Smooth muscle cell (in vitro differentiated cells): ENCODE measurements at regions not wholly inside any gene's neighbourhood (a gene's known extent, or its start where the extent isn't known, plus 50 kb on each side); places are given as distances from the start of the nearest gene placed in this dataset.

Source experiments
- DNase-seq: peaks from one replicate; lab custom pipeline; 2025; ENCODE audit not compliant: unreplicated experiment; lab: John Stamatoyannopoulos, UW
- H2AFZ ChIP-seq: fragments of 200-600 bp; sonication (generic); 2 replicates; pipeline ENCODE4 v1.6.0; 2016; ENCODE audit warnings: antibody characterized with exemption, low read depth, mild to moderate bottlenecking
- H3F3A ChIP-seq: fragments of 200-600 bp; sonication (generic); 2 replicates; pipeline ENCODE4 v1.6.0; 2017; ENCODE audit warnings: antibody characterized with exemption, low read depth
- H3K27ac ChIP-seq: fragments of 200-600 bp; sonication (generic); 2 replicates; pipeline ENCODE4 v1.5.1; 2016; ENCODE audit warnings: low read depth, mild to moderate bottlenecking
- H3K27me3 ChIP-seq: fragments of 200-600 bp; sonication (generic); 2 replicates; pipeline ENCODE4 v1.6.1; 2016; ENCODE audit warnings: low read depth, mild to moderate bottlenecking
- H3K36me3 ChIP-seq: fragments of 200-600 bp; sonication (generic); 2 replicates; pipeline ENCODE4 v1.5.1; 2016; ENCODE audit warnings: low read depth
- H3K4me1 ChIP-seq: fragments of 200-600 bp; sonication (generic); 2 replicates; pipeline ENCODE4 v1.5.1; 2016; ENCODE audit warnings: low read depth
- H3K4me2 ChIP-seq: fragments of 200-600 bp; sonication (generic); 2 replicates; pipeline ENCODE4 v1.6.0; 2016; ENCODE audit warnings: mild to moderate bottlenecking
- H3K4me3 ChIP-seq: fragments of 200-600 bp; sonication (generic); 2 replicates; pipeline ENCODE4 v1.5.1; 2016; ENCODE audit warnings: mild to moderate bottlenecking
- H3K79me2 ChIP-seq: fragments of 200-600 bp; sonication (generic); 2 replicates; pipeline ENCODE4 v1.6.0; 2016; ENCODE audit warnings: low read depth, mild to moderate bottlenecking
- H3K9ac ChIP-seq: fragments of 200-600 bp; sonication (generic); 2 replicates; pipeline ENCODE4 v1.6.0; 2016; ENCODE audit warnings: low read depth
- H3K9me3 ChIP-seq: fragments of 200-600 bp; sonication (generic); replicated peaks from 2 replicates; pipeline ENCODE4 v1.5.1; 2016; ENCODE audit warnings: low read depth
- H4K20me1 ChIP-seq: fragments of 200-600 bp; sonication (generic); 2 replicates; pipeline ENCODE4 v1.6.0; 2016; ENCODE audit warnings: low read depth
- CTCF ChIP-seq: fragments of 200-600 bp; sonication (generic); IDR thresholded peaks from 2 replicates; pipeline ENCODE4 v1.5.1; 2017; ENCODE audit warnings: borderline replicate concordance, mild to moderate bottlenecking, antibody characterized with exemption; ENCODE audit not compliant: insufficient read depth, poor library complexity, severe bottlenecking
- WGBS: methylation state at CpG from one replicate; pipeline ENCODE4 v1.1.7; 2016; ENCODE audit warnings: low lambda C conversion rate; 5-methylcytosine and 5-hydroxymethylcytosine counted together

GRCh38 chr5:96146675-96147074 lies 185.0 kb upstream of the ELL2 start:
- H3K27ac ChIP-seq, result peak overlapping the region; percentile 33
- TF ChIP-seq CTCF, result no peak
- no peaks in the 10 kb centered on the region for H3F3A ChIP-seq
- H3K9ac ChIP-seq, result no peak overlapping the region
- H3K4me1 ChIP-seq, result peaks cover 6% of the 10 kb centered on the region
- no peak for DNase-seq
- 65% methylated on average over 2 of the region's 2 CpGs for WGBS
- H3K27me3 ChIP-seq, result no peaks in the 10 kb centered on the region
- no peak overlapping the region for H2AFZ ChIP-seq
- no peaks in the 10 kb centered on the region for H4K20me1 ChIP-seq
- no peaks in the 10 kb centered on the region for H3K79me2 ChIP-seq
- H3K9me3 ChIP-seq, result no peaks in the 10 kb centered on the region
- no peak overlapping the region for H3K4me2 ChIP-seq
- no peak overlapping the region for H3K4me3 ChIP-seq
- no peaks in the 10 kb centered on the region for H3K36me3 ChIP-seq

GRCh38 chr5:96144289-96144688 lies 182.6 kb upstream of the ELL2 start:
- H3F3A ChIP-seq, result no peaks in the 10 kb centered on the region
- no peak overlapping the region for H3K4me2 ChIP-seq
- no peak overlapping the region for H2AFZ ChIP-seq
- 39% methylated on average over 3 of the region's 3 CpGs for WGBS
- H3K4me1 ChIP-seq, result peaks cover 6% of the 10 kb centered on the region
- H3K4me3 ChIP-seq, result no peak overlapping the region
- no peak overlapping the region for H3K9ac ChIP-seq
- H4K20me1 ChIP-seq, result no peaks in the 10 kb centered on the region
- no peak overlapping the region for H3K27ac ChIP-seq
- H3K9me3 ChIP-seq, result no peaks in the 10 kb centered on the region
- no peak for TF ChIP-seq CTCF
- no peak for DNase-seq
- H3K27me3 ChIP-seq, result no peaks in the 10 kb centered on the region
- no peaks in the 10 kb centered on the region for H3K36me3 ChIP-seq
- H3K79me2 ChIP-seq, result no peaks in the 10 kb centered on the region

- Histone ChIP-seq H3K9me3 (no peaks in the 10 kb centered on the region), H3F3A (no peaks in the 10 kb centered on the region), H3K79me2 (no peaks in the 10 kb centered on the region), H3K9ac (no peak overlapping the region), H3K4me3 (no peak overlapping the region), H3K4me2 (no peak overlapping the region), H4K20me1 (no peaks in the 10 kb centered on the region), H3K27me3 (no peaks in the 10 kb centered on the region), H2AFZ (no peak overlapping the region), H3K36me3 (no peaks in the 10 kb centered on the region), H3K4me1 (peaks cover 6% of the 10 kb centered on the region), H3K27ac (peak overlapping the region; percentile 4)
- WGBS, result 59% methylated on average over 2 of the region's 2 CpGs
- no peak for TF ChIP-seq CTCF
- DNase-seq, result no peak
These were observed 181.8 kb upstream of the ELL2 start for GRCh38 chr5:96143450-96143849.

- no peaks in the 10 kb centered on the region for H4K20me1 ChIP-seq
- no peaks in the 10 kb centered on the region for H3F3A ChIP-seq
- H3K36me3 ChIP-seq, result no peaks in the 10 kb centered on the region
- TF ChIP-seq CTCF, result no peak
- H2AFZ ChIP-seq, result no peak overlapping the region
- no peaks in the 10 kb centered on the region for H3K9me3 ChIP-seq
- H3K4me2 ChIP-seq, result no peak overlapping the region
- no peaks in the 10 kb centered on the region for H3K79me2 ChIP-seq
- no peaks in the 10 kb centered on the region for H3K27me3 ChIP-seq
- 55% methylated on average over 3 of the region's 3 CpGs for WGBS
- peak overlapping the region; percentile 4 for H3K27ac ChIP-seq
- H3K4me1 ChIP-seq, result peaks cover 6% of the 10 kb centered on the region
- H3K9ac ChIP-seq, result no peak overlapping the region
- DNase-seq, result no peak
- no peak overlapping the region for H3K4me3 ChIP-seq
These were observed 181.3 kb upstream of the ELL2 start for GRCh38 chr5:96142786-96143434.
